HL-60 (cell line): ENCODE measurements at regions not wholly inside any gene's neighbourhood (a gene's known extent, or its start where the extent isn't known, plus 50 kb on each side); places are given as distances from the start of the nearest gene placed in this dataset.

Experiments used
- DNase-seq, 2 experiments: peaks; one replicate each; pipeline ENCODE4 v3.0.0-alpha.2; 2010 to 2020; ENCODE audit warnings: low read depth in 1 of 2, low spot score in 1 of 2
- H3K27ac ChIP-seq: fragments of 250-450 bp; sonication (Bioruptor Pico); replicated peaks from 2 replicates; pipeline ENCODE4 v1.5.1; 2020; ENCODE audit warnings: mild to moderate bottlenecking, moderate library complexity
- H3K27me3 ChIP-seq: fragments of 250-450 bp; sonication (Bioruptor Pico); 2 replicates; pipeline ENCODE4 v1.5.1; 2021; ENCODE audit warnings: mild to moderate bottlenecking, moderate library complexity; ENCODE audit not compliant: insufficient read depth, poor library complexity, severe bottlenecking
- H3K4me3 ChIP-seq: replicated peaks from 2 replicates; pipeline ENCODE4 v1.5.1; 2011; ENCODE audit warnings: mild to moderate bottlenecking, control low read depth, low read length; ENCODE audit not compliant: insufficient read depth
- CTCF ChIP-seq: IDR thresholded peaks from one replicate; pipeline ENCODE4 v1.5.1; 2011; ENCODE audit warnings: low read length, control low read depth, inconsistent platforms; ENCODE audit not compliant: insufficient read depth
- GABPA ChIP-seq: IDR thresholded peaks from 2 replicates; pipeline ENCODE4 v1.6.1; 2012; ENCODE audit warnings: low read depth
- POLR2AphosphoS5 ChIP-seq: IDR thresholded peaks from 2 replicates; pipeline ENCODE4 v1.6.1; 2012; ENCODE audit warnings: low read depth
- REST ChIP-seq: IDR thresholded peaks from 2 replicates; pipeline ENCODE4 v1.6.1; 2012; ENCODE audit warnings: low read depth; ENCODE audit not compliant: insufficient replicate concordance
- SPI1 ChIP-seq: IDR thresholded peaks from 2 replicates; pipeline ENCODE4 v1.6.1; 2012; ENCODE audit warnings: low read depth, mild to moderate bottlenecking, borderline replicate concordance

- TF ChIP-seq REST: no peak
- no peak for TF ChIP-seq CTCF
- no peak for TF ChIP-seq POLR2AphosphoS5
- no peak for TF ChIP-seq GABPA
- TF ChIP-seq SPI1: no peak
- no peak for DNase-seq
- H3K4me3 ChIP-seq: no peak overlapping the region
- H3K27ac ChIP-seq: no peak overlapping the region
- H3K27me3 ChIP-seq: no peaks in the 10 kb centered on the region
These were observed 191.6 kb downstream of the IGLL1 start for GRCh38 chr22:23388517-23388890.

- TF ChIP-seq REST: no peak
- no peak for TF ChIP-seq SPI1
- TF ChIP-seq POLR2AphosphoS5: no peak
- no peak for TF ChIP-seq GABPA
- TF ChIP-seq CTCF: no peak
- DNase-seq: no peak
- Histone ChIP-seq H3K27me3 (no peaks in the 10 kb centered on the region), H3K4me3 (no peak overlapping the region), H3K27ac (no peak overlapping the region)
These were observed 192.1 kb downstream of the IGLL1 start for GRCh38 chr22:23387827-23388516.

GRCh38 chr22:23386822-23387580 lies 193.1 kb downstream of the IGLL1 start:
- TF ChIP-seq CTCF: no peak
- TF ChIP-seq REST: no peak
- no peak for TF ChIP-seq GABPA
- no peak for TF ChIP-seq POLR2AphosphoS5
- TF ChIP-seq SPI1: no peak
- Histone ChIP-seq H3K27ac (no peak overlapping the region), H3K27me3 (no peaks in the 10 kb centered on the region), H3K4me3 (no peak overlapping the region)
- no peak for DNase-seq
